GM21576 (cell line): ENCODE measurements at regions not wholly inside any gene's neighbourhood (a gene's known extent, or its start where the extent isn't known, plus 50 kb on each side); places are given as distances from the start of the nearest gene placed in this dataset.
"Not testable (repeated sequence)": the region's sequence is repeated elsewhere in the genome, so short reads cannot be mapped to it uniquely, and the experiment has no call there.

Experiments used
- ATAC-seq: cut with Tn5 transposase; IDR thresholded peaks from one replicate; pipeline ENCODE4 v1.9.1; 2021; ENCODE audit warnings: mild to moderate bottlenecking, moderate library complexity; ENCODE audit not compliant: unreplicated experiment

DNA sequence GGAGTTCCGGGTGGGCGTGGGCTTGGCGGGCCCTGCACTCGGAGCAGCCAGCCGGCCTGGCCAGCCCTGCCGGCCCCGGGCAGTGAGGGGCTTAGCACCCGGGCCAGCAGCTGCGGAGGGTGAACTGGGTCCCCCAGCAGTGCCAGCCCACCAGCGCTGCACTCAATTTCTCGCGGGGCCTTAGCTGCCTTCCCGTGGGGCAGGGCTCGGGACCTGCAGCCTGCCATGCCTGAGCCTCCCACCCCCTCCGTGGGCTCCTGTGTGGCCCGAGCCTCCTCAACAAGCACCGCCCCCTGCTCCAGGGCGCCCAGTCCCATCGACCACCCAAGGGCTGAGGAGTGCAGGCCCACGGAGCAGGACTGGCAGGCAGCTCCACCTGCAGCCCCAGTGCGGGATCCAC is 362.5 kb downstream of the TMEM167A start:
- not testable (repeated sequence) for ATAC-seq

GRCh38 chr5:82713811-82714210 is 363.4 kb downstream of the TMEM167A start:
- ATAC-seq = no peak

GRCh38 chr5:82707741-82708140 is 369.5 kb downstream of the TMEM167A start:
- no peak for ATAC-seq

DNA sequence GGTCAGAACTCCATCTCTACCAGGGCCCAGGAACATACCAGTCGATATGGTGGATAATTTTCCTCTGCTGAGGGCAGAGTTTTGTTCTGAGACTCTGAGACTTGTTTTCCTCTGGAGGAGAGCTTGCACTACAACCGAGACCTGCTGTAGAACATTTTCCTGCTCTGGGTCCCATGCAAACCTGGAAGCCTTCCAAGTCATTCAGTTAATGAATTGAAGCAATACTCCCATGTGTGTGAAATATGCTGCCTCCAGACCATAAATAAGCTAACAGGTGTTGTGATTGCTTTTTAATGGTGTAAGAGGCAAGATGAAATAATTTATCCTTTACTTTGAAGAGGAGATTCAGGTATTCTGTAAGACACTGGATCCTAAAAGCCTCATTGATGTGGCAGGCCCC is 372.8 kb downstream of the TMEM167A start:
- no peak for ATAC-seq

- no peak for ATAC-seq
These were observed 375.1 kb downstream of the TMEM167A start for GRCh38 chr5:82702046-82702445.

DNA sequence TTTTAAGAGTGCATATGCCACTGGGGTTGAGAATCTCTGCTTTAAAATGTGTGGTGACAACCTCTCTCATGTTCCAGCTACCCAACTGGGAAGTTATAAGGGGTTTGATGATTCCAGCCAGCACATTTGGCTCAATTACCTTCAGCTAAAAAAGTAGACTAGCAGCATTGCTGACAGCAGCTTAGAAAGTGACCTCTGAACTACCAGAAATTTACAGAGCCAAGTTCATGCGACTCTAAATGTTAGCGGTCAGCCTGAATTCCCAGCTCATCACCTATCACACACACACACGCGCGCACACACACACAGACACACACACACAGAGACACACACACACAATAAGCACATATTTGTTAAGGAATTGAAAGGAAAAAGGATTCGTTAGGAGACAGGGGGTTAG is 377.5 kb downstream of the TMEM167A start:
- no peak for ATAC-seq

GRCh38 chr5:82698026-82698425 is 379.2 kb downstream of the TMEM167A start:
- ATAC-seq = no peak

- no peak for ATAC-seq
These were observed 382.4 kb downstream of the TMEM167A start for GRCh38 chr5:82694711-82695285.

DNA sequence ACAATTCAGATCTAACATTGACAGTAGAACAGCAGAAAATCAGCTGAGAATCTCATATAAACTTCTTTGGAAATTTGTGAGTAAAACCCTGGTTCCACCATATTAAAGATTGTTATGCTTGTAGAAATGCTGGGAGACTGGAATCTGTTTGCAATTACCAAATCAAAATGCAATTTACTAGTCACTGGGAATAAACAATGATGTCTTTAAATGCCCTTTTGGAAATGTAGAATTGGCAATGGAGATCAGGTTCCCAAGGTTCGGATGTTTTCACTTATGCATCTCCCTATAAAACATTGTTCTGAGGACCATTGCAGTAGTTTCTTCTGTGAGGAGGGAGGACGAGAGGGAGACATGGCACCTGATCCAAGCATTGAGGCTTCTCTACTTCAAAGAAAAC is 384.4 kb downstream of the TMEM167A start:
- no peak for ATAC-seq

DNA sequence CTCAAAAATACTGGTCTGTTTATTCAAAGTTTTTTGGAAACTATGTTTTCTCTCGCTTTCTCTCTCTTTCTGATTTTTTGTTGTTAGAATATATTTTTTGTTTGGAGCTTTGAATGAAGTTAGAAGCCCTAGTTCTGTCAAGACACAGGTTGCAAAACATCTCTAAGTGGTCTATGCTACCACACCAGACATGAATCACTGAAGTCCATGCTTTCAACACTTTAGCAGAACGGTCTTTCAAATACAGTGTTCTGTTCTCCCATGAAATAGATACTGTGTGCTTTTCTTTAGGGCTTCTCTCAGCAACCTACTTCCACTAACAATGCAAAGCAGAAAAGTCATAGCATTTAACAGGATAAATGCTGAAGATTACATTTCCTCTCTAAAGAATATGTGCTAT is 392.5 kb downstream of the TMEM167A start:
- ATAC-seq = no peak

- no peak for ATAC-seq
These were observed 393.0 kb downstream of the TMEM167A start for GRCh38 chr5:82684165-82684564.

GRCh38 chr5:82679660-82680059 is 397.5 kb downstream of the TMEM167A start:
- no peak for ATAC-seq

- no peak for ATAC-seq
These were observed 398.5 kb upstream of the RPS23 start for GRCh38 chr5:82676661-82677060.

DNA sequence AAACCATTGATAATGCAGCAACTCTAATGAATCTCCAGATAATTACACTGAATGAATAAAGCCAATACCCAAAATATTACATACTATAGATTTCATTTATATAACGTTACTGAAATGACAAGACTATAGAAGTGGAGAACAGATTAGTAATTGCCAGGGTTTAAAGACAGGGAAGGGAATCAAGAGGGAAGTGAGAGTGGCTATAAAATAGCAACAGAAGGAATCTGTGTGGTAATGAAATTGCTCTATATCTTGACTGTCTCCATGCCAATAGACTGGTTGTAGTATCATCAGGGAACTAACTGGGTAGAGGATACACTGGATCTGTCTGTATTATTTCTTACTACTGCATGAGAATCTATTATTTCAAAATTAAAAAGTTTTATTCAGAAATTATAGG is 396.5 kb upstream of the RPS23 start:
- ATAC-seq = no peak

DNA sequence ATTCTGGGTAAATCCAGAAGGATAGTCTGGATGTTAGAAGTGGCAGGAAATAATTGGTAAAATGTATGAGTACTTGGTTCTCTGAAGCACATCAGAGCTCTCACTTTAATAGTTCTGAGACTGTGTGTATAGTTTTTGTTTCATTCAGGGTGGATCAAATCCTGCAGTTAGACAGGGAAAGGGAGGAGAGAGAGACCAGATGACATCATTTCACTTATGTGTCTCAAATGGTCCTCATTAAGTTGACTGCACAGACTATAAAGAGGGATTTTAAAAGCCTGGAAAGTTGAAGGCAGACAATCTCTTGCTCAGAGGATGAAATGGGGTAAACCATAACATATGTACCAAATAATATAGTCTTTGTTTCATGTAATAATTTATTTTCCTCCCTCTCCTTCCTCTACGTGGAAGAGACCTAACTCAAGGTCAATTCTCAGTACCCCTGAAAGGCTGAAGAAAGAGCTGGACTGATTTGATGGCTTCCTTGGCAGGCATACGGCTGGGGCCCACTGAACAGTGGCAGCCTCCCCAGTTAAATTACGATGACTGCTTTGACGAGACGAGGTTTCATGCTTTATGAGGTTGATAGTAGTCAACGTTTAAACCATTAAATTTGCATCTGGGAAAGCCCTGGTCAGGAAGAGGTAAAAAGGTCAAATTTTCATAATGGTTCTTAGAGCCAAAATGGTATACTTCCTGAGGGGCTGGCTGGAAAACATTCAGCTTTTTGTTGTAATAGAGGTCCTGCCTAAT is 395.1 kb upstream of the RPS23 start:
- no peak for ATAC-seq

- no peak for ATAC-seq
These were observed 392.5 kb upstream of the RPS23 start for GRCh38 chr5:82670692-82671091.

DNA sequence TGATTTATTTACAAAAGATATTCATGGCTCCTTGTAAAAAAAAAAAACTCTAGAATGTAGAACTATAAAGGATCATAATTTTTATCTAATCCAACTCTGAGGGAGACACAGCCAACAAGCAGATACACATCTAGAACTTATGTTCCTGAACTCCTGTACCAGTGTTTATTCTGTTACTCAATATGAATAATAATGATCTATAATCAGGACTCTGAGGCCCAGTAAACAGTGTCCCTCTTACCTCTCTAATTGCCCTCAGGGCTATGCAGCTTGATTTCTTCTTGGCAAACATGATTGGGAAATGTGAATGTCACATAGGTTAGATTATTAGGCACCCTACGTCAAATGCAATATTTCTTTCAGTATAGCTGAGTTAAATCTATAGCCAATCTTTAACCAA is 391.6 kb upstream of the RPS23 start:
- ATAC-seq = no peak

GRCh38 chr5:82666312-82666711 is 388.2 kb upstream of the RPS23 start:
- ATAC-seq = no peak

GRCh38 chr5:82664732-82665131 is 386.6 kb upstream of the RPS23 start:
- no peak for ATAC-seq

DNA sequence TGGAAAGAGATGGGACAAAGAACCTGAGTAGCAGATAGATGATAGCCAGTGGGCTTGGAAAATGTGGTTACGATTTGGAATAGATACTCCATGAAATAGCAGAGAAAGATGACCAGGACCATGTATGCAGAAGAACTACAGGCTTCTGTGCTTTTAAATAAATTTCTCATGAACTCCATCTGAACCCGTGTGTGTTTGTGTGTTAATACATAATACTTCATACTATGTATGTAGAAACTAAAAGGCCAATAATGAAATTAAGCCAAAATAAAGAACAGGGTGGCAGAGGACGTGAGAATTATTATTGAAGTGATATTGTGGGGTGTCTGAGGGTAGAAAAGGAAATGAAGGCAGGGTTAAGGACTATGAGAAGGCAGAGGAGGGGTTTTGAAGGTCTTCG is 385.1 kb upstream of the RPS23 start:
- no peak for ATAC-seq

DNA sequence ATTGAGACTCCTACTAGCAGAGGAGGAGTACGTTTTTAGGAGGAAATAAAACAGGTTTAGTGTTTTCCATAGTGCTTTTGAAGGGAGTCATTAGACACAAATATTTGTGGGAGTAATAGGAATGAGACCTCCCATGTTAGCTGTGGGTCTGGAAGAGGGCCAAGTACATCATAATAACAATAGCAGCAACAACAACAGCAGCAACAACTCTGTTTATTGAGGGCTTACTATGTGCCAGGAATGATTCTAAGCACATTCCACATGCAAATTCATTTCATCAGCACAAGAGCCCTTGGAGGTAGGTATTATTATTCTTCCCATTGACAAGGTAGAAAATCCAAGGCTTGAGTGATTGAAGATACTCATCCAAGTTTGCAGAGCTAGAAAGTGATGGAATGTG is 384.2 kb upstream of the RPS23 start:
- no peak for ATAC-seq

DNA sequence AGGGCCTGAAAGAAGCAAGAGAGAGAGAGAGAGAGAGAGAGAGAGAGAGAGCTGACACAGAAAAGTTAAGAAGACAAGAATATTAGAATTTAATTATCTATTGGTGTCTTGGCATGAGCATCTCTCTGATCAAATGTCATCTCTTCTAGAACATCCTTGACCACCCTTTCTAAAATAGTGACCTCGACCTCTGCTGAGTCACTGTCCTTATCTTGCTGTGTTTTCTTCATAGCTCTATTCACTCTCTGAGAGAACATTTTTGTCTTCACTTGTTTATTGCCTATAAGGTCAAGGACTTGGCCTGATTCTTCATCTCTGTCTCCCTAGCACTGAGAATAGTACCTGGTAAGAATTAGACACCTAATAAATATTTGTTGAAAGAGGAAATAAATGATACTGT is 383.8 kb upstream of the RPS23 start:
- ATAC-seq = no peak

DNA sequence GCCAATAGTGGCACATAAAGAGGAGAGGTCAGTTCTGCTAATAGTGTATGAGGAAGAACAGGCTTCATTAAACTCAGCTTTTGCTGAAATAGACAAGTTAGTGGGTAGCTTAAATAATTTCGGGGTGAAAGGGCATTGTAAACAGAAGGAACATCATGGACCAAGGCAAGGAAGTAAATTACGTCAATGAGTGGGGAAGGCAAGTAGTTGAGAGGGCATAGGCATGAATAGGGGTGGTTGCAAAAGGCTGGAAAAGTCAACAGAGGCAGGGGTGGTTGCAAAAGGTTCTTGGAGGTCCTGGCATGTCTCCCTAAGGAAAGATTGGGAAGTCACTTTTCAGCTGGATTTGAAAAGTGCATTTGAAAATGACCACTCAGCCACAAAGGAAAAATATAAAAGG is 383.3 kb upstream of the RPS23 start:
- ATAC-seq = no peak
